HepG2 (cell line): ENCODE measurements at regions not wholly inside any gene's neighbourhood (a gene's known extent, or its start where the extent isn't known, plus 50 kb on each side); places are given as distances from the start of the nearest gene placed in this dataset.

ENCODE experiments used
- CENPX ChIP-seq: sonication (generic); formaldehyde crosslinking; IDR thresholded peaks from 2 replicates; pipeline ENCODE4 v1.9.0; 2021; ENCODE audit warnings: mild to moderate bottlenecking, missing genetic modification reagents, moderate library complexity
- NFE2L2 ChIP-seq: fragments of 150-350 bp; IDR thresholded peaks from 2 replicates; pipeline ENCODE4 v1.6.1; 2014; ENCODE audit warnings: low read length
- POLR2AphosphoS2 ChIP-seq: IDR thresholded peaks from 2 replicates; pipeline ENCODE4 v1.6.1; 2011; ENCODE audit warnings: low read depth, low read length, improper control_type of control experiment
- SMARCC2 ChIP-seq: fragments of 450-650 bp; IDR thresholded peaks from 2 replicates; pipeline ENCODE4 v1.6.1; 2017; ENCODE audit warnings: antibody characterized with exemption, mild to moderate bottlenecking
- SOX13 ChIP-seq, 3 experiments: fragments of 450-650 bp in 1 of 3; sonication (generic) in 1 of 3; formaldehyde crosslinking in 1 of 3; IDR thresholded peaks in 2 of 3; conservative IDR thresholded peaks in 1 of 3; 2 replicates each; pipeline versions ENCODE4 v1.5.0 to v1.6.1; 2016 to 2020; ENCODE audit warnings: antibody characterized with exemption in 1 of 3, mild to moderate bottlenecking in 1 of 3, missing compliant biosample characterization in 1 of 3, missing genetic modification reagents in 1 of 3, moderate library complexity in 1 of 3
- TBX2 ChIP-seq: sonication (generic); formaldehyde crosslinking; IDR thresholded peaks from 2 replicates; pipeline ENCODE4 v1.5.0; 2020; ENCODE audit warnings: missing genetic modification reagents, mild to moderate bottlenecking, borderline replicate concordance
- TGIF2 ChIP-seq: IDR thresholded peaks from 2 replicates; pipeline ENCODE4 v1.6.1; 2016; ENCODE audit warnings: control low read depth, missing compliant biosample characterization
- ZFP36 ChIP-seq: fragments of 150-350 bp; IDR thresholded peaks from 2 replicates; pipeline ENCODE4 v1.6.1; 2018; ENCODE audit warnings: borderline replicate concordance, low read length, low read depth; ENCODE audit not compliant: partially characterized antibody
- ZNF143 ChIP-seq: sonication (generic); formaldehyde crosslinking; IDR thresholded peaks from 2 replicates; pipeline ENCODE4 v1.4.0; 2020; ENCODE audit warnings: missing genetic modification reagents
- ZNF564 ChIP-seq: sonication (generic); formaldehyde crosslinking; IDR thresholded peaks from 2 replicates; pipeline ENCODE4 v1.8.1; 2023; ENCODE audit warnings: mild to moderate bottlenecking, missing genetic modification reagents
- TF ChIP-seq, protein P1 (sequence below): sonication (generic); formaldehyde crosslinking; IDR thresholded peaks from one replicate; pipeline ENCODE4 v1.5.1; 2020; ENCODE audit warnings: mild to moderate bottlenecking, missing genetic modification reagents; ENCODE audit errors: not compliant biosample characterization
- TF ChIP-seq, protein P2 (sequence below): sonication (generic); formaldehyde crosslinking; IDR thresholded peaks from 2 replicates; pipeline ENCODE4 v1.8.0; 2022; ENCODE audit warnings: missing genetic modification reagents, low read depth, mild to moderate bottlenecking, borderline replicate concordance
- TF ChIP-seq, protein P3 (sequence below): IDR thresholded peaks from 2 replicates; pipeline ENCODE4 v1.6.1; 2018; ENCODE audit warnings: missing genetic modification reagents, mild to moderate bottlenecking, missing compliant biosample characterization
- TF ChIP-seq, protein P4 (sequence below): sonication (generic); formaldehyde crosslinking; IDR thresholded peaks from 2 replicates; pipeline ENCODE4 v1.9.0; 2021; ENCODE audit warnings: missing genetic modification reagents, borderline replicate concordance
- TF ChIP-seq, protein P5 (sequence below): IDR thresholded peaks from 2 replicates; pipeline ENCODE4 v1.6.1; 2016; ENCODE audit warnings: control low read depth

DNA sequence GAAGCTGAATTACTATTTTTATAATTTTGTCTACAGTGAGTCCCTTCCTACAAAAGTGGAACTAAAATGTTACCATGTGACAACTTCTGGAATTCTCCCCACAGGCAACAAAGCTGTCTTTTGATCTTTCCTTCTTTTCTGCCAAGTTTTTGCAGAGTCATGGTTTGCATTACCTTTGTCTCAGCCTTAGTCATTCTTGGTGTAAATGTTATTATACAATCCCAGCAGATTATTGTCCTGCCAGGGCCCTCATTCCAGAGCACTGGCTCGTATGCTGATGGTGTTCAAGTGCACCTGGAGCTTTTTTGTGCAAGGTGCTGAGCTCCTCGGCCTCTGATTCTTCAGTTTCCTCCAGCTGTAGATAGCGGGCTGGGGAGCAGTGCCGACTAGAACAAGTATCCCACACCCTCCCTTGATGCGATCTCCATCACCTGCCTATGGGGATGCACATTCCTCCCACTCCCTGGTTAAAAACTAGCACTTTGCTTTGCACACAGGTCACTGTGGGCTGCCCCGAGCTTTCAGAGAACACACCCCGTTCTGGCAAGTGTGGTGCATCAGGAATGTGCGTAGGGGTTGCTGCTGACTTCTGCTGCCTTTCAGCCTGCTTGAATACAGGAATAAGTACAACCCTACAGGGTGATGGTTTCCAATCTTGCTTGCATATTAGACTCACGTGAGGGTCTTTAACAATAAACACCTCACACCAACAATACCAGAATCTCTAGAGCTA, 263.6 kb downstream of the RNF144A start (continued):
- TF ChIP-seq, protein P1, sequence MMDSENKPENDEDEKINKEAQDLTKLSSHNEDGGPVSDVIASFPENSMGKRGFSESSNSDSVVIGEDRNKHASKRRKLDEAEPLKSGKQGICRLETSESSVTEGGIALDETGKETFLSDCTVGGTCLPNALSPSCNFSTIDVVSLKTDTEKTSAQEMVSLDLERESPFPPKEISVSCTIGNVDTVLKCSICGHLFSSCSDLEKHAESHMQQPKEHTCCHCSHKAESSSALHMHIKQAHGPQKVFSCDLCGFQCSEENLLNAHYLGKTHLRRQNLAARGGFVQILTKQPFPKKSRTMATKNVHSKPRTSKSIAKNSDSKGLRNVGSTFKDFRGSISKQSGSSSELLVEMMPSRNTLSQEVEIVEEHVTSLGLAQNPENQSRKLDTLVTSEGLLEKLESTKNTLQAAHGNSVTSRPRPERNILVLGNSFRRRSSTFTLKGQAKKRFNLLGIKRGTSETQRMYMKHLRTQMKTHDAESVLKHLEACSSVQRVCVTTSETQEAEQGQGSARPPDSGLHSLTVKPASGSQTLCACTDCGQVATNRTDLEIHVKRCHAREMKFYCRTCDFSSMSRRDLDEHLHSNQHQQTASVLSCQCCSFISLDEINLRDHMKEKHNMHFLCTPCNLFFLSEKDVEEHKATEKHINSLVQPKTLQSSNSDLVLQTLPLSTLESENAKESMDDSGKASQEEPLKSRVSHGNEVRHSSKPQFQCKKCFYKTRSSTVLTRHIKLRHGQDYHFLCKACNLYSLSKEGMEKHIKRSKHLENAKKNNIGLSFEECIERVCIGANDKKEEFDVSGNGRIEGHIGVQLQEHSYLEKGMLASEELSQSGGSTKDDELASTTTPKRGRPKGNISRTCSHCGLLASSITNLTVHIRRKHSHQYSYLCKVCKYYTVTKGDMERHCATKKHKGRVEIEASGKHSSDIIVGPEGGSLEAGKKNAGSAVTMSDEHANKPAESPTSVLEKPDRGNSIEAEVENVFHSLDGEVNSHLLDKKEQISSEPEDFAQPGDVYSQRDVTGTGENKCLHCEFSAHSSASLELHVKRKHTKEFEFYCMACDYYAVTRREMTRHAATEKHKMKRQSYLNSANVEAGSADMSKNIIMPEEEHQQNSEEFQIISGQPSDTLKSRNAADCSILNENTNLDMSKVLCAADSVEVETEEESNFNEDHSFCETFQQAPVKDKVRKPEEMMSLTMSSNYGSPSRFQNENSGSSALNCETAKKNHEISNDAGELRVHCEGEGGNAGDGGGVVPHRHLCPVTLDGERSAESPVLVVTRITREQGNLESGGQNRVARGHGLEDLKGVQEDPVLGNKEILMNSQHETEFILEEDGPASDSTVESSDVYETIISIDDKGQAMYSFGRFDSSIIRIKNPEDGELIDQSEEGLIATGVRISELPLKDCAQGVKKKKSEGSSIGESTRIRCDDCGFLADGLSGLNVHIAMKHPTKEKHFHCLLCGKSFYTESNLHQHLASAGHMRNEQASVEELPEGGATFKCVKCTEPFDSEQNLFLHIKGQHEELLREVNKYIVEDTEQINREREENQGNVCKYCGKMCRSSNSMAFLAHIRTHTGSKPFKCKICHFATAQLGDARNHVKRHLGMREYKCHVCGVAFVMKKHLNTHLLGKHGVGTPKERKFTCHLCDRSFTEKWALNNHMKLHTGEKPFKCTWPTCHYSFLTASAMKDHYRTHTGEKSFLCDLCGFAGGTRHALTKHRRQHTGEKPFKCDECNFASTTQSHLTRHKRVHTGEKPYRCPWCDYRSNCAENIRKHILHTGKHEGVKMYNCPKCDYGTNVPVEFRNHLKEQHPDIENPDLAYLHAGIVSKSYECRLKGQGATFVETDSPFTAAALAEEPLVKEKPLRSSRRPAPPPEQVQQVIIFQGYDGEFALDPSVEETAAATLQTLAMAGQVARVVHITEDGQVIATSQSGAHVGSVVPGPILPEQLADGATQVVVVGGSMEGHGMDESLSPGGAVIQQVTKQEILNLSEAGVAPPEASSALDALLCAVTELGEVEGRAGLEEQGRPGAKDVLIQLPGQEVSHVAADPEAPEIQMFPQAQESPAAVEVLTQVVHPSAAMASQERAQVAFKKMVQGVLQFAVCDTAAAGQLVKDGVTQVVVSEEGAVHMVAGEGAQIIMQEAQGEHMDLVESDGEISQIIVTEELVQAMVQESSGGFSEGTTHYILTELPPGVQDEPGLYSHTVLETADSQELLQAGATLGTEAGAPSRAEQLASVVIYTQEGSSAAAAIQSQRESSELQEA, result no peak
- TF ChIP-seq CENPX (CRISPR knock-in tag) (no peak), SMARCC2 (no peak), ZNF564 (no peak), TBX2 (CRISPR knock-in tag) (no peak), ZFP36 (no peak), TGIF2 (CRISPR knock-in tag) (no peak), ZNF143 (CRISPR knock-in tag) (no peak), POLR2AphosphoS2 (no peak), NFE2L2 (peak; percentile 96), SOX13 (IDR thresholded peaks at IDR 0.05) (no peak), SOX13 (CRISPR knock-in tag; conservative IDR thresholded peaks at IDR 0.05 in 1 of 2, IDR thresholded peaks at IDR 0.05 in 1 of 2) (peak in 1 of 2 experiments; percentile 28; a peak in 2 of 4 replicates)
- TF ChIP-seq, protein P2, sequence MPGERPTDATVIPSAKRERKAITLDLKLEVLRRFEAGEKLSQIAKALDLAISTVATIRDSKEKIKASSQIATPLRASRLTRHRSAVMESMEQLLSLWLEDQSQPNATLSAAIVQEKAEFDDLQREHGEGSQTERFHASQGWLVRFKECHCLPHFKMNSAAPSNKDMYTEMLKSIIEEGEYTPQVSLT, result no peak
- TF ChIP-seq, protein P3, sequence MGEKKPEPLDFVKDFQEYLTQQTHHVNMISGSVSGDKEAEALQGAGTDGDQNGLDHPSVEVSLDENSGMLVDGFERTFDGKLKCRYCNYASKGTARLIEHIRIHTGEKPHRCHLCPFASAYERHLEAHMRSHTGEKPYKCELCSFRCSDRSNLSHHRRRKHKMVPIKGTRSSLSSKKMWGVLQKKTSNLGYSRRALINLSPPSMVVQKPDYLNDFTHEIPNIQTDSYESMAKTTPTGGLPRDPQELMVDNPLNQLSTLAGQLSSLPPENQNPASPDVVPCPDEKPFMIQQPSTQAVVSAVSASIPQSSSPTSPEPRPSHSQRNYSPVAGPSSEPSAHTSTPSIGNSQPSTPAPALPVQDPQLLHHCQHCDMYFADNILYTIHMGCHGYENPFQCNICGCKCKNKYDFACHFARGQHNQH (CRISPR knock-in tag), result no peak
- TF ChIP-seq, protein P4, sequence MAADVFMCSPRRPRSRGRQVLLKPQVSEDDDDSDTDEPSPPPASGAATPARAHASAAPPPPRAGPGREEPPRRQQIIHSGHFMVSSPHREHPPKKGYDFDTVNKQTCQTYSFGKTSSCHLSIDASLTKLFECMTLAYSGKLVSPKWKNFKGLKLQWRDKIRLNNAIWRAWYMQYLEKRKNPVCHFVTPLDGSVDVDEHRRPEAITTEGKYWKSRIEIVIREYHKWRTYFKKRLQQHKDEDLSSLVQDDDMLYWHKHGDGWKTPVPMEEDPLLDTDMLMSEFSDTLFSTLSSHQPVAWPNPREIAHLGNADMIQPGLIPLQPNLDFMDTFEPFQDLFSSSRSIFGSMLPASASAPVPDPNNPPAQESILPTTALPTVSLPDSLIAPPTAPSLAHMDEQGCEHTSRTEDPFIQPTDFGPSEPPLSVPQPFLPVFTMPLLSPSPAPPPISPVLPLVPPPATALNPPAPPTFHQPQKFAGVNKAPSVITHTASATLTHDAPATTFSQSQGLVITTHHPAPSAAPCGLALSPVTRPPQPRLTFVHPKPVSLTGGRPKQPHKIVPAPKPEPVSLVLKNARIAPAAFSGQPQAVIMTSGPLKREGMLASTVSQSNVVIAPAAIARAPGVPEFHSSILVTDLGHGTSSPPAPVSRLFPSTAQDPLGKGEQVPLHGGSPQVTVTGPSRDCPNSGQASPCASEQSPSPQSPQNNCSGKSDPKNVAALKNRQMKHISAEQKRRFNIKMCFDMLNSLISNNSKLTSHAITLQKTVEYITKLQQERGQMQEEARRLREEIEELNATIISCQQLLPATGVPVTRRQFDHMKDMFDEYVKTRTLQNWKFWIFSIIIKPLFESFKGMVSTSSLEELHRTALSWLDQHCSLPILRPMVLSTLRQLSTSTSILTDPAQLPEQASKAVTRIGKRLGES (CRISPR knock-in tag), result no peak
- TF ChIP-seq, protein P5, sequence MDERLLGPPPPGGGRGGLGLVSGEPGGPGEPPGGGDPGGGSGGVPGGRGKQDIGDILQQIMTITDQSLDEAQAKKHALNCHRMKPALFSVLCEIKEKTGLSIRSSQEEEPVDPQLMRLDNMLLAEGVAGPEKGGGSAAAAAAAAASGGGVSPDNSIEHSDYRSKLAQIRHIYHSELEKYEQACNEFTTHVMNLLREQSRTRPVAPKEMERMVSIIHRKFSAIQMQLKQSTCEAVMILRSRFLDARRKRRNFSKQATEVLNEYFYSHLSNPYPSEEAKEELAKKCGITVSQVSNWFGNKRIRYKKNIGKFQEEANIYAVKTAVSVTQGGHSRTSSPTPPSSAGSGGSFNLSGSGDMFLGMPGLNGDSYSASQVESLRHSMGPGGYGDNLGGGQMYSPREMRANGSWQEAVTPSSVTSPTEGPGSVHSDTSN (CRISPR knock-in tag), result no peak
